Loucy (cell line): ENCODE measurements at regions not wholly inside any gene's neighbourhood (a gene's known extent, or its start where the extent isn't known, plus 50 kb on each side); places are given as distances from the start of the nearest gene placed in this dataset.

ENCODE experiments used
- H2AFZ ChIP-seq: fragments of 200-600 bp; sonication (generic); 2 replicates; pipeline ENCODE4 v1.6.0; 2016; ENCODE audit warnings: antibody characterized with exemption, mild to moderate bottlenecking, low read length, moderate library complexity
- H3F3A ChIP-seq: fragments of 200-600 bp; 2 replicates; pipeline ENCODE4 v1.6.0; 2016; ENCODE audit warnings: antibody characterized with exemption, low read depth, mild to moderate bottlenecking
- H3K27me3 ChIP-seq: fragments of 200-600 bp; sonication (generic); 2 replicates; pipeline ENCODE4 v1.6.1; 2014; ENCODE audit warnings: low read length, mild to moderate bottlenecking; ENCODE audit not compliant: insufficient read depth, poor library complexity, severe bottlenecking
- H3K36me3 ChIP-seq: fragments of 200-600 bp; sonication (generic); 2 replicates; pipeline ENCODE4 v1.6.1; 2016; ENCODE audit warnings: low read length; ENCODE audit not compliant: insufficient read depth
- H3K4me1 ChIP-seq: fragments of 200-600 bp; sonication (generic); 2 replicates; pipeline ENCODE4 v1.5.1; 2014; ENCODE audit warnings: low read length, mild to moderate bottlenecking; ENCODE audit not compliant: insufficient read depth, poor library complexity, severe bottlenecking
- H3K4me2 ChIP-seq: fragments of 200-600 bp; sonication (generic); 2 replicates; pipeline ENCODE4 v1.6.0; 2014; ENCODE audit warnings: antibody characterized with exemption, low read length, low read depth, mild to moderate bottlenecking; ENCODE audit not compliant: poor library complexity, severe bottlenecking
- H3K4me3 ChIP-seq: fragments of 200-600 bp; sonication (generic); 2 replicates; pipeline ENCODE4 v1.5.1; 2014; ENCODE audit warnings: low read length, mild to moderate bottlenecking, mixed read lengths; ENCODE audit not compliant: poor library complexity, severe bottlenecking
- H3K79me2 ChIP-seq: fragments of 200-600 bp; sonication (generic); 2 replicates; pipeline ENCODE4 v1.6.1; 2014; ENCODE audit warnings: low read length; ENCODE audit not compliant: insufficient read depth
- H3K9ac ChIP-seq: fragments of 200-600 bp; sonication (generic); 2 replicates; pipeline ENCODE4 v1.6.0; 2014; ENCODE audit warnings: mild to moderate bottlenecking, low read depth, low read length, moderate library complexity; ENCODE audit not compliant: poor library complexity, severe bottlenecking
- H3K9me2 ChIP-seq: fragments of 200-600 bp; sonication (generic); replicated peaks from 2 replicates; pipeline ENCODE4 v1.6.1; 2016; ENCODE audit warnings: low read depth, low read length, mixed read lengths
- H3K9me3 ChIP-seq: fragments of 200-600 bp; sonication (generic); 2 replicates; pipeline ENCODE4 v1.6.1; 2014; ENCODE audit warnings: mild to moderate bottlenecking, antibody characterized with exemption, low read length, low read depth; ENCODE audit not compliant: insufficient read depth
- H4K20me1 ChIP-seq: fragments of 200-600 bp; sonication (generic); 2 replicates; pipeline ENCODE4 v1.6.0; 2014; ENCODE audit warnings: antibody characterized with exemption, low read length, mild to moderate bottlenecking; ENCODE audit not compliant: insufficient read depth, poor library complexity, severe bottlenecking
- EZH2phosphoT487 ChIP-seq: fragments of 200-600 bp; IDR thresholded peaks from 2 replicates; pipeline ENCODE4 v1.6.1; 2018; ENCODE audit warnings: antibody characterized with exemption, mild to moderate bottlenecking, moderate library complexity, borderline replicate concordance
- TF ChIP-seq, protein P1 (sequence below): fragments of 200-600 bp; sonication (generic); conservative IDR thresholded peaks from 2 replicates; pipeline ENCODE4 v1.5.1; 2014; ENCODE audit warnings: mild to moderate bottlenecking, antibody characterized with exemption, low read length

- Histone ChIP-seq H3K9me3 (no peaks in the 10 kb centered on the region), H3K4me2 (no peak overlapping the region), H4K20me1 (no peaks in the 10 kb centered on the region), H3K9ac (no peak overlapping the region), H3K4me3 (no peak overlapping the region), H3K4me1 (no peaks in the 10 kb centered on the region), H2AFZ (no peak overlapping the region), H3K79me2 (no peaks in the 10 kb centered on the region), H3F3A (no peaks in the 10 kb centered on the region), H3K9me2 (no peaks in the 10 kb centered on the region), H3K27me3 (no peaks in the 10 kb centered on the region), H3K36me3 (no peaks in the 10 kb centered on the region)
- TF ChIP-seq, protein P1, sequence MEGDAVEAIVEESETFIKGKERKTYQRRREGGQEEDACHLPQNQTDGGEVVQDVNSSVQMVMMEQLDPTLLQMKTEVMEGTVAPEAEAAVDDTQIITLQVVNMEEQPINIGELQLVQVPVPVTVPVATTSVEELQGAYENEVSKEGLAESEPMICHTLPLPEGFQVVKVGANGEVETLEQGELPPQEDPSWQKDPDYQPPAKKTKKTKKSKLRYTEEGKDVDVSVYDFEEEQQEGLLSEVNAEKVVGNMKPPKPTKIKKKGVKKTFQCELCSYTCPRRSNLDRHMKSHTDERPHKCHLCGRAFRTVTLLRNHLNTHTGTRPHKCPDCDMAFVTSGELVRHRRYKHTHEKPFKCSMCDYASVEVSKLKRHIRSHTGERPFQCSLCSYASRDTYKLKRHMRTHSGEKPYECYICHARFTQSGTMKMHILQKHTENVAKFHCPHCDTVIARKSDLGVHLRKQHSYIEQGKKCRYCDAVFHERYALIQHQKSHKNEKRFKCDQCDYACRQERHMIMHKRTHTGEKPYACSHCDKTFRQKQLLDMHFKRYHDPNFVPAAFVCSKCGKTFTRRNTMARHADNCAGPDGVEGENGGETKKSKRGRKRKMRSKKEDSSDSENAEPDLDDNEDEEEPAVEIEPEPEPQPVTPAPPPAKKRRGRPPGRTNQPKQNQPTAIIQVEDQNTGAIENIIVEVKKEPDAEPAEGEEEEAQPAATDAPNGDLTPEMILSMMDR, result no peak
- TF ChIP-seq EZH2phosphoT487, result no peak
Observed at GRCh38 chr1:91129017-91129416, 107.2 kb upstream of the ZNF644 start.

DNA sequence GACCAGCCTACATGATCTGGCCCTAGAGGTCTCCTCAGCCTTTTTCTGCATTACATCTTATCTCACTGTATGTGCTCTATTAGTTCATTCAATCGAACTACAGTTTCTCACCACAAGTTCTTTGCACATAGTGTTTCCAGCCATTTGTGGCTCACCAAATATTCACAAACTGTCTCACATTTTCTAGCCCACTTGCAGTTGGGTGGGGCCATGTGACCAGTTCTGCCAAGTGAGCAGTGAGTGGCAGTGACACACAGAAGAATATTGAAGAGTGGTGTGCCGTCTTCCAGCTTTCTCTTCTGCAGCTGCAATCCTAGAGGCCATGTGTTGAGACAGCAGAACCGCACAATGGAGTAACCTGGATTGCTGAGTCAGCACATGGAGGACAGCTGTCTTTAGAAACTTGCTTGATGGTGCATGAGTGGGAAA, 103.2 kb upstream of the ZNF644 start:
- H3K4me3 ChIP-seq, result no peak overlapping the region
- no peak overlapping the region for H2AFZ ChIP-seq
- no peaks in the 10 kb centered on the region for H3K4me1 ChIP-seq
- H3K36me3 ChIP-seq, result no peaks in the 10 kb centered on the region
- TF ChIP-seq, protein P1, result no peak
- TF ChIP-seq EZH2phosphoT487, result no peak
- H3K9ac ChIP-seq, result no peak overlapping the region
- H3F3A ChIP-seq, result no peaks in the 10 kb centered on the region
- H3K27me3 ChIP-seq, result no peaks in the 10 kb centered on the region
- no peaks in the 10 kb centered on the region for H3K9me2 ChIP-seq
- H3K9me3 ChIP-seq, result no peaks in the 10 kb centered on the region
- H4K20me1 ChIP-seq, result no peaks in the 10 kb centered on the region
- no peaks in the 10 kb centered on the region for H3K79me2 ChIP-seq
- no peak overlapping the region for H3K4me2 ChIP-seq

DNA sequence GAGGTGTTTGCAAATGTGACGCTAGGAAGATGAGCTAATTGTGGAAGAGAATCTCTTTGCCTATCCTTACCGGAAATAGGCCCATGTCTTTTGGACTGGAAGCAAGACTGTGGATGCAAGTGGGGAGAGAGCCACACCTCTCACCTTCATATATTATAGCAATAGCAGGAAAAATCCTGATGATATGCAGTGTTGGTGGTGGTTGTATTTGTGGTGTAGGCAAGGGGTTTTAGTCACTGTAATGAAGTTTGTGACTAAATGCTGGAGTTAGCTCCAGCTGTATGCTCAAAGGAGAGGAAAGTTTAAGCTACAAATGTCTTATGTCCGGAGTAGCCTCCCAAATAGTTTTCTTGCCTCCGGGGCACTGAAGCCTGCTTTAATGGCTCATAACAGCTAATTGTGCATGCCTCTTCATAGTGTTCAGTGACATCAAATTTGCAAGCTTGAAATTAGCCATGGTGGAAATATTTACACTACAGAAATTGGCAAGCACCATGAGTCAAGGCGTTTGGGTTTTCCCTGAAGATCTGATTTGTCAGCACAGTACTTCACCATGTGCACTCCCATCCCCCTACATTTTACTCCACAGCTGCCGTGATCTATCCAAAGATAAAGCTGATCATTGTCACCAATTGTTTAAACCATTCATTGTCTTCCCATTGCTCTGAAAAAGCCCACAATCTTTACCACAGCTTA, 102.6 kb upstream of the ZNF644 start:
- H2AFZ ChIP-seq, result no peak overlapping the region
- no peaks in the 10 kb centered on the region for H3K9me3 ChIP-seq
- TF ChIP-seq, protein P1, result no peak
- no peak for TF ChIP-seq EZH2phosphoT487
- no peaks in the 10 kb centered on the region for H3K9me2 ChIP-seq
- H3K4me3 ChIP-seq, result no peak overlapping the region
- H3K36me3 ChIP-seq, result no peaks in the 10 kb centered on the region
- no peaks in the 10 kb centered on the region for H3K27me3 ChIP-seq
- no peak overlapping the region for H3K4me2 ChIP-seq
- no peak overlapping the region for H3K9ac ChIP-seq
- no peaks in the 10 kb centered on the region for H4K20me1 ChIP-seq
- H3K4me1 ChIP-seq, result no peaks in the 10 kb centered on the region
- no peaks in the 10 kb centered on the region for H3K79me2 ChIP-seq
- no peaks in the 10 kb centered on the region for H3F3A ChIP-seq
